Suprapubic skin (tissue), 4 donors: ENCODE measurements at regions not wholly inside any gene's neighbourhood (a gene's known extent, or its start where the extent isn't known, plus 50 kb on each side); places are given as distances from the start of the nearest gene placed in this dataset.
A peak's percentile ranks its signal among the peaks of the same experiment; 100 is the strongest.

ENCODE experiments used
- DNase-seq, 2 donors: peaks; one replicate each; pipeline ENCODE4 v3.0.0-alpha.2; 2019; ENCODE audit warnings: low spot score in 2 of 2
- H3K27ac ChIP-seq: fragments of 200-600 bp; sonication (generic); one replicate; pipeline ENCODE4 v1.5.1; 2019
- H3K27me3 ChIP-seq: fragments of 200-600 bp; sonication (generic); one replicate; pipeline ENCODE4 v1.5.1; 2019
- H3K36me3 ChIP-seq: fragments of 200-600 bp; sonication (generic); one replicate; pipeline ENCODE4 v1.5.1; 2019
- H3K4me1 ChIP-seq: fragments of 200-600 bp; sonication (generic); one replicate; pipeline ENCODE4 v1.5.1; 2019
- H3K4me3 ChIP-seq: fragments of 200-600 bp; sonication (generic); one replicate; pipeline ENCODE4 v1.5.1; 2019; ENCODE audit warnings: mild to moderate bottlenecking
- H3K9me3 ChIP-seq: fragments of 200-600 bp; sonication (generic); one replicate; pipeline ENCODE4 v1.5.1; 2019
- EP300 ChIP-seq: sonication (generic); formaldehyde crosslinking; IDR thresholded peaks from one replicate; pipeline ENCODE4 v1.6.1; 2017; ENCODE audit warnings: antibody characterized with exemption
- POLR2A ChIP-seq, 2 donors: fragments of 450-650 bp; IDR thresholded peaks; one replicate each; pipeline ENCODE4 v1.6.1; 2017; ENCODE audit warnings: antibody characterized with exemption in 2 of 2, mild to moderate bottlenecking in 2 of 2, moderate library complexity in 2 of 2
- POLR2AphosphoS5 ChIP-seq, 3 donors: sonication (generic); formaldehyde crosslinking; IDR thresholded peaks; one replicate each; pipeline ENCODE4 v1.6.1; 2017; ENCODE audit warnings: antibody characterized with exemption in 3 of 3
- WGBS: methylation state at CpG from one replicate; pipeline ENCODE4 v1.1.5; 2018; 5-methylcytosine and 5-hydroxymethylcytosine counted together
- TF ChIP-seq, protein P1 (sequence below), 2 donors: fragments of 200-600 bp in 1 of 2; fragments of 450-650 bp in 1 of 2; sonication (generic) in 1 of 2; IDR thresholded peaks; one replicate each; pipeline ENCODE4 v1.5.1; 2016 to 2019; ENCODE audit warnings: antibody characterized with exemption in 2 of 2, mild to moderate bottlenecking in 1 of 2, moderate library complexity in 1 of 2

DNA sequence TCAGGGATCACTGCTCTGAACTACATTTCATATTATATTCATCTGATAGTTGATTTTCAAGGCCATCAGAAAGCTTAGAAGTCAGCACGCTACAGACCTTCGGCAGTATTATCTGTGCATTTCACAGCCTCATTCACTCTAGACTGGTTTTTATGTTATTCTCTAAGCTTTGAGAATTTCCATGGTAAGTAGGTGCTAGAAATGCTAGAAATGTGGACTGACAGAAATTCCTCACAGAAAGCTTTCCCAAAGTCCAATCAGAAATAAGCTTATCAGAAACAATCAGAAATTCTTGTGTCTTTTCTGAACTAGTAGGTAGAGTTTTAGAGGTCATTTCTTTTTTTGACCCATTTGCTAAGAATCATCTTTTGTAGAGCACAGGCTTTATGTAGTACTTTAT is 176.6 kb downstream of the TMTC3 start:
- 97% methylated on average over 2 of the region's 2 CpGs for WGBS
- DNase-seq: no peak
- Histone ChIP-seq H3K9me3 (no peaks in the 10 kb centered on the region), H3K36me3 (no peaks in the 10 kb centered on the region), H3K27ac (no peak overlapping the region), H3K4me3 (no peak overlapping the region), H3K27me3 (no peaks in the 10 kb centered on the region), H3K4me1 (no peaks in the 10 kb centered on the region)
- TF ChIP-seq POLR2AphosphoS5 (IDR thresholded peaks at IDR 0.05) (no peak), POLR2A (IDR thresholded peaks at IDR 0.05) (no peak), EP300 (no peak)
- TF ChIP-seq, protein P1, sequence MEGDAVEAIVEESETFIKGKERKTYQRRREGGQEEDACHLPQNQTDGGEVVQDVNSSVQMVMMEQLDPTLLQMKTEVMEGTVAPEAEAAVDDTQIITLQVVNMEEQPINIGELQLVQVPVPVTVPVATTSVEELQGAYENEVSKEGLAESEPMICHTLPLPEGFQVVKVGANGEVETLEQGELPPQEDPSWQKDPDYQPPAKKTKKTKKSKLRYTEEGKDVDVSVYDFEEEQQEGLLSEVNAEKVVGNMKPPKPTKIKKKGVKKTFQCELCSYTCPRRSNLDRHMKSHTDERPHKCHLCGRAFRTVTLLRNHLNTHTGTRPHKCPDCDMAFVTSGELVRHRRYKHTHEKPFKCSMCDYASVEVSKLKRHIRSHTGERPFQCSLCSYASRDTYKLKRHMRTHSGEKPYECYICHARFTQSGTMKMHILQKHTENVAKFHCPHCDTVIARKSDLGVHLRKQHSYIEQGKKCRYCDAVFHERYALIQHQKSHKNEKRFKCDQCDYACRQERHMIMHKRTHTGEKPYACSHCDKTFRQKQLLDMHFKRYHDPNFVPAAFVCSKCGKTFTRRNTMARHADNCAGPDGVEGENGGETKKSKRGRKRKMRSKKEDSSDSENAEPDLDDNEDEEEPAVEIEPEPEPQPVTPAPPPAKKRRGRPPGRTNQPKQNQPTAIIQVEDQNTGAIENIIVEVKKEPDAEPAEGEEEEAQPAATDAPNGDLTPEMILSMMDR (IDR thresholded peaks at IDR 0.05): no peak

DNA sequence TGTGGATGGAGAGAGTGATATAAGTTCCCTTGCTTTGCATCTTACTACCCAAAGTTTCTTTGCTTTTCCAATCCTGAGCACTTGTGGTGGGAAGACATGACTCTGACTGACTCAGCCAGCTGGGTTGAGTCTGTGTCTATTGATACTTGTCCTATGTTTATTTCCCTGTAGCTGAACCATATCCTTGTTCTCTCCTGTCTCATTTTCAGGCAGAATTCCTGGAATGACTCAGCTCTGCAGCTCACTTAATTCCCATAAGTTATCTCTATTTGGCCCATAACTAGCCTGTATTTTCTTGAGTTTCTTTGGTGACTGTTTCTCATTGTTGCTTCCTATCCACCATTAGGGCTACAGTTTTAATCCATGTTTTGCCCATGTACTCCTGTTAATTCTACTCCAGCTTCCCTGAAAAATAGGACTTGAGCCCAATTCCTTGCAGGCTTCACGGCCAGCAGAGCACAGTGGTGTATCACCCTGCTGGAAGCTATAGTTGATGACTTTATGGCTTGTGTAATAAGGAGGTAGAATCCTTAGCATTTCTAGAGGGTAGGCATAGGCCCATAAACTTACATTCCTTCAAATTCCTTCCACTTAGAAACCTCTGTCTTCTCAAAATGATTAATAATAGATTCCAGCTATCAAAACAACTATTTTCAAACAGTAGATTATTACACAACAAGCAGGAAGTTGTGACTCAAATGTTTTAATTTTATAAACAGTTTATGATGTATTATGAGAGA is 183.1 kb downstream of the TMTC3 start:
- H3K36me3 ChIP-seq: no peaks in the 10 kb centered on the region
- peak overlapping the region; percentile 26 for H3K27ac ChIP-seq
- H3K4me3 ChIP-seq: no peak overlapping the region
- TF ChIP-seq, protein P1 (IDR thresholded peaks at IDR 0.05): no peak
- no peak for TF ChIP-seq POLR2AphosphoS5 (IDR thresholded peaks at IDR 0.05)
- no peak for TF ChIP-seq EP300
- no peaks in the 10 kb centered on the region for H3K27me3 ChIP-seq
- no peak for DNase-seq
- 43% methylated on average over 1 of the region's 1 CpG for WGBS
- no peaks in the 10 kb centered on the region for H3K9me3 ChIP-seq
- peaks cover 16% of the 10 kb centered on the region for H3K4me1 ChIP-seq

DNA sequence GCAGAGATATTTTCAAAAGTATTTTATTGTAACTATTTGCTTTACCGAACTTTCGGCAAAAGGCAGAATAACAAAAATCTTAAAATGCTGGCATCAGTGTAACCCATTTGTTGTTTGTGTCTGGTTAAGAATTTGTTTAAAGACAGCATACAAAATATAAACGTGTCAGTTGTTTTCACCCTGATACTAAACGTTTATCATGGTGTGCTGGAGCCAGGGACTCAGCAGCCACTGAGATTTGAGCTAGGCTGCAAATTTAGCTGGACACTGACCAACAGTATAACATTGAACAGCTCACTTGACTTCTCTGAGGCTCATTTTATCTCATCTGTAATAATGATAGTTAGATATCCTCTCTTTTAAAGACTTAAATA is 183.7 kb downstream of the TMTC3 start:
- H3K9me3 ChIP-seq: no peaks in the 10 kb centered on the region
- no peaks in the 10 kb centered on the region for H3K36me3 ChIP-seq
- H3K27ac ChIP-seq: no peak overlapping the region
- WGBS: 64% methylated on average over 4 of the region's 4 CpGs
- H3K4me3 ChIP-seq: no peak overlapping the region
- H3K27me3 ChIP-seq: no peaks in the 10 kb centered on the region
- DNase-seq: no peak
- peaks cover 19% of the 10 kb centered on the region for H3K4me1 ChIP-seq
- TF ChIP-seq EP300: no peak
- no peak for TF ChIP-seq POLR2AphosphoS5 (IDR thresholded peaks at IDR 0.05)
- TF ChIP-seq, protein P1 (IDR thresholded peaks at IDR 0.05): no peak
- TF ChIP-seq POLR2A (IDR thresholded peaks at IDR 0.05): no peak

DNA sequence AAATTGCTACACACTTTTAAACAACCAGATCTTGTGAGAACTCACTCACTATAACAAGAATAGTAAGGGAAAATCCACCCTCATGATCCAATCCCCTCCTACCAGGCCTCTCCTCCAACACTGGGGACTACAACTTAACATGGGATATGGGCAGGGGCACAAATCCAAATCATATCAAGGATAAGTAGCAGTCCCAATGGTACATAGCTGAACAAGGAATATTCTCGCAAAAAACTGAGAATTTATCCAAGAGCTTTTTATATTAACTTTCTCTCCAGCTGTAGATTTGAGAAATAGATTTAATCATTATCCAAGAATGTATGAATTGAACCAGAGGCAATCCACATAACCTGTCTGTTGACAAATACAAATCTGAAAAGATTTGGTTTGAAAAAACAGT is 185.2 kb downstream of the TMTC3 start:
- H3K4me3 ChIP-seq: no peak overlapping the region
- TF ChIP-seq, protein P1 (IDR thresholded peaks at IDR 0.05): no peak
- TF ChIP-seq EP300 (no peak), POLR2A (IDR thresholded peaks at IDR 0.05) (no peak)
- WGBS: 91% methylated on average over 1 of the region's 1 CpG
- no peak overlapping the region for H3K27ac ChIP-seq
- H3K36me3 ChIP-seq: no peaks in the 10 kb centered on the region
- no peak for DNase-seq
- no peaks in the 10 kb centered on the region for H3K27me3 ChIP-seq
- H3K4me1 ChIP-seq: peaks cover 19% of the 10 kb centered on the region
- H3K9me3 ChIP-seq: no peaks in the 10 kb centered on the region

DNA sequence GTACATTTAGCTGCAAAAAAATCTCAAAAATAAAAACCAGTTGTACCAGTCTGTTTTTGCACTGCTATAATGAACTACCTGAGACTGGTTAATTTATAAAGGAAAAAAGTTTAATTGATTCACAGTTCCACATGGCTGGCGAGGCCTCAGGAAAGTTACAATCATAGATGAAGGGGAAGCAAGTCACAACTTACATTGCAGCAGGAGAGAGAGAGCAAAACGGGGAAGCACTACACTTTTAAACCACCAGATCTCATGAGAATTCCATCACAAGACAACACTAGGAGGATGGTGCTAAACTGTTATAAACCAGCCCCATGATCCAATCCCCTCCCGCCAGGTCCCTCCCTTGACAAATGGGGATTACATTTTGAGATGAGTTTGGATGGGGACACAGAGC is 186.0 kb downstream of the TMTC3 start:
- Histone ChIP-seq H3K27ac (no peak overlapping the region), H3K4me3 (no peak overlapping the region), H3K4me1 (peaks cover 19% of the 10 kb centered on the region), H3K9me3 (no peaks in the 10 kb centered on the region), H3K27me3 (no peaks in the 10 kb centered on the region), H3K36me3 (no peaks in the 10 kb centered on the region)
- TF ChIP-seq POLR2A (IDR thresholded peaks at IDR 0.05) (no peak), EP300 (no peak), POLR2AphosphoS5 (IDR thresholded peaks at IDR 0.05) (no peak)
- TF ChIP-seq, protein P1 (IDR thresholded peaks at IDR 0.05): no peak
- no peak for DNase-seq
- 63% methylated on average over 3 of the region's 3 CpGs for WGBS
